HG03039 (cell line): ENCODE measurements at regions not wholly inside any gene's neighbourhood (a gene's known extent, or its start where the extent isn't known, plus 50 kb on each side); places are given as distances from the start of the nearest gene placed in this dataset.
A peak's percentile ranks its signal among the peaks of the same experiment; 100 is the strongest.

ENCODE experiments used
- ATAC-seq: cut with Tn5 transposase; IDR thresholded peaks from one replicate; pipeline ENCODE4 v1.9.1; 2021; ENCODE audit warnings: mild to moderate bottlenecking, moderate library complexity; ENCODE audit not compliant: unreplicated experiment

- ATAC-seq: no peak
Observed at GRCh38 chr5:71982717-71983395, 124.4 kb upstream of the MAP1B start.

- ATAC-seq: no peak
Observed at GRCh38 chr5:71986101-71986500, 121.2 kb upstream of the MAP1B start.

- no peak for ATAC-seq
Observed at GRCh38 chr5:71988808-71989207, 118.5 kb upstream of the MAP1B start.

- no peak for ATAC-seq
Observed at GRCh38 chr5:71993600-71993999, 113.7 kb upstream of the MAP1B start.

GRCh38 chr5:71996789-71997188, 110.5 kb upstream of the MAP1B start:
- no peak for ATAC-seq

GRCh38 chr5:71998746-71999145, 108.5 kb upstream of the MAP1B start:
- no peak for ATAC-seq

- ATAC-seq: no peak
Observed at GRCh38 chr5:72000707-72001106, 106.6 kb upstream of the MAP1B start.

GRCh38 chr5:72005671-72006070, 101.6 kb upstream of the MAP1B start:
- no peak for ATAC-seq

- no peak for ATAC-seq
Observed at GRCh38 chr5:72006361-72006760, 100.9 kb upstream of the MAP1B start.

- no peak for ATAC-seq
Observed at GRCh38 chr5:72007336-72008111, 99.8 kb upstream of the MAP1B start.

- no peak for ATAC-seq
Observed at GRCh38 chr5:72009280-72009679, 98.0 kb upstream of the MAP1B start.

- no peak for ATAC-seq
Observed at GRCh38 chr5:72010430-72010829, 96.8 kb upstream of the MAP1B start.

GRCh38 chr5:72012906-72013305, 94.4 kb upstream of the MAP1B start:
- no peak for ATAC-seq

- no peak for ATAC-seq
Observed at GRCh38 chr5:72013766-72014624, 93.3 kb upstream of the MAP1B start.

GRCh38 chr5:72015103-72015548, 92.1 kb upstream of the MAP1B start:
- ATAC-seq: no peak

GRCh38 chr5:72018143-72018803, 89.0 kb upstream of the MAP1B start:
- peak; percentile 62 for ATAC-seq

GRCh38 chr5:72020161-72020983, 86.9 kb upstream of the MAP1B start:
- no peak for ATAC-seq

GRCh38 chr5:72021651-72022357, 85.5 kb upstream of the MAP1B start:
- no peak for ATAC-seq

- ATAC-seq: no peak
Observed at GRCh38 chr5:72028382-72028781, 78.9 kb upstream of the MAP1B start.
